IMR-90 (cell line): ENCODE measurements at regions not wholly inside any gene's neighbourhood (a gene's known extent, or its start where the extent isn't known, plus 50 kb on each side); places are given as distances from the start of the nearest gene placed in this dataset.

Experiments
- ATAC-seq: fragments of 200-7000 bp; cut with Tn5 transposase; 2 replicates; pipeline ENCODE4 v1.9.1; 2020; ENCODE audit warnings: low read depth, mild to moderate bottlenecking, moderate library complexity
- BruUV-seq: library from RNA; stranded (reverse); fragments of 400-500 nt; replicated peaks from 2 replicates; lab custom pipeline; 2021; lab: Mats Ljungman, UMichigan
- CTCF ChIA-PET: fragments of 300-600 bp; formaldehyde crosslinking; extraction: SDS; loops from one replicate; lab custom pipeline; 2021; ENCODE audit warnings: antibody characterized with exemption; lab: Yijun Ruan, JAX
- POLR2A ChIA-PET: fragments of 300-600 bp; sonication (Branson Sonifier 250); formaldehyde crosslinking; loops from one replicate; lab custom pipeline; 2022; ENCODE audit warnings: antibody characterized with exemption; ENCODE audit not compliant: unreplicated experiment; lab: Charles Lee
- DNase-seq: peaks from one replicate; pipeline ENCODE4 v3.0.0; 2013
- H2AFZ ChIP-seq: replicated peaks from 2 replicates; pipeline ENCODE3; 2013; ENCODE audit warnings: low read length, mild to moderate bottlenecking; ENCODE audit not compliant: poor library complexity
- H2AK5ac ChIP-seq: 2 replicates; pipeline ENCODE4 v1.6.1; 2013; ENCODE audit warnings: low read depth, low read length, inconsistent platforms
- H2AK9ac ChIP-seq: replicated peaks from 2 replicates; pipeline ENCODE3; 2013; ENCODE audit warnings: mild to moderate bottlenecking, low read depth, low read length, moderate library complexity; ENCODE audit not compliant: poor library complexity
- H2BK120ac ChIP-seq: 2 replicates; pipeline ENCODE4 v1.6.1; 2013; ENCODE audit warnings: low read depth, low read length, inconsistent platforms
- H2BK15ac ChIP-seq: 3 replicates; pipeline ENCODE4 v1.6.1; 2013; ENCODE audit warnings: low read depth, low read length, inconsistent platforms
- H2BK20ac ChIP-seq: 2 replicates; pipeline ENCODE4 v1.6.1; 2013; ENCODE audit warnings: low read depth, mild to moderate bottlenecking, inconsistent platforms, low read length, moderate library complexity
- H2BK5ac ChIP-seq: 2 replicates; pipeline ENCODE4 v1.6.1; 2013; ENCODE audit warnings: mild to moderate bottlenecking, low read depth, low read length, inconsistent platforms; ENCODE audit not compliant: poor library complexity, severe bottlenecking
- H3K14ac ChIP-seq: replicated peaks from 2 replicates; pipeline ENCODE4 v1.6.1; 2013; ENCODE audit warnings: low read depth, low read length, inconsistent platforms
- H3K18ac ChIP-seq: 2 replicates; pipeline ENCODE4 v1.6.1; 2013; ENCODE audit warnings: low read depth, low read length, control low read depth
- H3K23ac ChIP-seq: 2 replicates; pipeline ENCODE4 v1.6.1; 2013; ENCODE audit warnings: low read depth, low read length, inconsistent platforms
- H3K27ac ChIP-seq: 2 replicates; pipeline ENCODE4 v1.5.1; 2013; ENCODE audit warnings: mild to moderate bottlenecking, control low read depth, low read length; ENCODE audit not compliant: insufficient read depth
- H3K27me3 ChIP-seq: 2 replicates; pipeline ENCODE4 v1.6.1; 2013; ENCODE audit warnings: low read length; ENCODE audit not compliant: control insufficient read depth, insufficient read depth
- H3K36me3 ChIP-seq: 2 replicates; pipeline ENCODE4 v1.6.1; 2013; ENCODE audit warnings: low read length, mixed read lengths; ENCODE audit not compliant: control insufficient read depth, insufficient read depth
- H3K4ac ChIP-seq: 2 replicates; pipeline ENCODE4 v1.6.1; 2013; ENCODE audit warnings: low read depth, low read length, inconsistent platforms
- H3K4me1 ChIP-seq: 2 replicates; pipeline ENCODE4 v1.6.1; 2013; ENCODE audit warnings: low read length, mixed read lengths; ENCODE audit not compliant: control insufficient read depth, insufficient read depth
- H3K4me2 ChIP-seq: 2 replicates; pipeline ENCODE4 v1.6.1; 2013; ENCODE audit warnings: low read depth, mild to moderate bottlenecking, control low read depth, low read length, moderate library complexity
- H3K4me3 ChIP-seq: 2 replicates; pipeline ENCODE4 v1.5.1; 2013; ENCODE audit warnings: low read depth, mild to moderate bottlenecking, control low read depth, low read length, moderate library complexity; ENCODE audit not compliant: insufficient read depth
- H3K56ac ChIP-seq: 2 replicates; pipeline ENCODE4 v1.6.1; 2013; ENCODE audit warnings: low read length, inconsistent platforms; ENCODE audit not compliant: insufficient read depth; ENCODE audit errors: extremely low read depth
- H3K79me1 ChIP-seq, 2 experiments: 2 replicates each; pipeline ENCODE4 v1.6.1; 2013; ENCODE audit warnings: low read length in 2 of 2, inconsistent platforms in 1 of 2, low read depth in 1 of 2
- H3K9ac ChIP-seq: 2 replicates; pipeline ENCODE4 v1.6.1; 2013; ENCODE audit warnings: low read depth, low read length, control low read depth
- H3K9me1 ChIP-seq: 2 replicates; pipeline ENCODE4 v1.6.1; 2013; ENCODE audit warnings: low read length, inconsistent platforms; ENCODE audit not compliant: insufficient read depth
- H3K9me3 ChIP-seq: 2 replicates; pipeline ENCODE4 v1.6.1; 2013; ENCODE audit warnings: low read length; ENCODE audit not compliant: control insufficient read depth, insufficient read depth
- H4K20me1 ChIP-seq: 2 replicates; pipeline ENCODE4 v1.6.1; 2013; ENCODE audit warnings: low read length, inconsistent platforms; ENCODE audit not compliant: insufficient read depth
- H4K5ac ChIP-seq: 2 replicates; pipeline ENCODE4 v1.6.1; 2013; ENCODE audit warnings: mild to moderate bottlenecking, low read depth, low read length, control low read depth
- H4K8ac ChIP-seq, 2 experiments: 2 replicates each; pipeline ENCODE4 v1.6.1; 2013; ENCODE audit warnings: low read depth in 2 of 2, low read length in 2 of 2, control low read depth in 1 of 2, inconsistent platforms in 1 of 2
- H4K91ac ChIP-seq: 2 replicates; pipeline ENCODE4 v1.6.1; 2013; ENCODE audit warnings: low read depth, low read length, inconsistent platforms; ENCODE audit not compliant: insufficient read depth
- CEBPB ChIP-seq: IDR thresholded peaks from 2 replicates; pipeline ENCODE4 v1.6.1; 2012; ENCODE audit warnings: low read depth, low read length, improper control_type of control experiment
- CHD1 ChIP-seq: IDR thresholded peaks from 2 replicates; pipeline ENCODE4 v1.6.1; 2012; ENCODE audit warnings: low read depth, low read length, improper control_type of control experiment
- MXI1 ChIP-seq: IDR thresholded peaks from 2 replicates; pipeline ENCODE4 v1.6.1; 2012; ENCODE audit warnings: low read depth, mild to moderate bottlenecking, low read length, moderate library complexity, borderline replicate concordance
- NFE2L2 ChIP-seq: fragments of 150-350 bp; IDR thresholded peaks from 2 replicates; pipeline ENCODE4 v1.6.1; 2016; ENCODE audit warnings: low read depth, mild to moderate bottlenecking, low read length
- RAD21 ChIP-seq: IDR thresholded peaks from 2 replicates; pipeline ENCODE4 v1.6.1; 2012; ENCODE audit warnings: low read length, improper control_type of control experiment
- WGBS, 2 experiments: methylation state at CpG; one replicate each; pipeline versions ENCODE4 v1.1.5 to v1.1.7; 2013; ENCODE audit warnings: missing lambda C conversion rate in 2 of 2; ENCODE audit not compliant: insufficient read length in 1 of 2; ENCODE audit errors: extremely low coverage in 2 of 2; 5-methylcytosine and 5-hydroxymethylcytosine counted together
- dilution Hi-C: fragments of 300-500 bp; cut with HindIII; formaldehyde crosslinking; loops from one replicate; pipeline ENCODE4 v1.14.3; 2018; ENCODE audit warnings: low sequenced_read_pairs; ENCODE audit not compliant: unreplicated experiment
- in situ Hi-C: fragments of 300-500 bp; cut with MboI; formaldehyde crosslinking; loops from 3 replicates; pipeline ENCODE4 v1.14.3; 2019; ENCODE audit warnings: low sequenced_read_pairs, inconsistent platforms, mixed read lengths
- intact Hi-C: fragments of 100-400 bp; cut with micrococcal nuclease; formaldehyde crosslinking; loops from 2 replicates; pipeline ENCODE4 v1.10.0; 2022

GRCh38 chr13:69315039-69315438 lies 792.6 kb upstream of the ATXN8OS start:
- H3K27me3 ChIP-seq, result no peaks in the 10 kb centered on the region
- no peak overlapping the region for H3K4ac ChIP-seq

More at GRCh38 chr13:69315039-69315438, 792.6 kb upstream of the ATXN8OS start:
- DNase-seq (no peak), ATAC-seq (no peak)
- ChIA-PET CTCF (no interaction called here), POLR2A (no interaction called here)
- Histone ChIP-seq H2AK5ac (no peak overlapping the region), H4K91ac (no peak overlapping the region), H3K56ac (no peak overlapping the region), H3K9ac (no peak overlapping the region), H3K27ac (no peak overlapping the region), H3K4me2 (no peak overlapping the region), H3K18ac (no peak overlapping the region), H3K79me1 (no peaks in the 10 kb centered on the region), H2BK120ac (no peak overlapping the region), H4K5ac (no peak overlapping the region), H4K8ac (no peak overlapping the region), H3K4me1 (no peaks in the 10 kb centered on the region), H2BK20ac (no peak overlapping the region), H3K9me1 (no peaks in the 10 kb centered on the region), H3K36me3 (no peaks in the 10 kb centered on the region), H3K14ac (no peak overlapping the region), H3K23ac (no peak overlapping the region), H2BK15ac (no peak overlapping the region), H4K20me1 (no peaks in the 10 kb centered on the region), H2BK5ac (no peak overlapping the region), H2AFZ (no peak overlapping the region), H2AK9ac (no peak overlapping the region), H3K4me3 (no peak overlapping the region), H3K9me3 (no peaks in the 10 kb centered on the region)
- dilution Hi-C loops (no loop called here), intact Hi-C loops (no loop called here), in situ Hi-C loops (no loop called here)
- no CpG with 5 or more reads among the region's 3 CpGs for WGBS, 2 experiments
- TF ChIP-seq RAD21 (no peak), NFE2L2 (no peak), MXI1 (no peak), CEBPB (no peak), CHD1 (no peak)
- no TSS peak for BruUV-seq
